ENCODE measurements at regions not wholly inside any gene's neighbourhood (a gene's known extent, or its start where the extent isn't known, plus 50 kb on each side); places are given as distances from the start of the nearest gene placed in this dataset.
"Not testable (repeated sequence)": the region's sequence is repeated elsewhere in the genome, so short reads cannot be mapped to it uniquely, and the experiment has no call there.

DNA sequence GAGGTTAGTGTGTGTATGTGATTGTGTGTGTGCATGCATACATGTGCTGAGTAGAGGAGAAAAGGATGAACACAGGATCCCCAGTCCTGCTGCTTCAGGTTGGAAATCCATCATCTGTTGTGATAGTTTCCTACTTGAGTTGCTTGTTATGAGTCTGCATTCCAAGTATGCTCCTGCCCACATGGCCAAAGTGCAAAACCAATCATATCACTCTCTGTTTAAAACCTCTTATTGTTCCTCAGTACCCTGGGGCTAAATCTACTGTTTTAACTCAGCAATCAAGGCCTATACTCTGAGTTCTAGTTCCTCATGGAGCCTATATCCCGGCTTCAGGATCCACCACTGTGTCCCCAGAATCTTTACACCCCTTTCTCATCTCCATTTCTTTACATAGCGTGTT lies 139.9 kb upstream of the TLE3 start:
- no peak for DNase-seq

DNA sequence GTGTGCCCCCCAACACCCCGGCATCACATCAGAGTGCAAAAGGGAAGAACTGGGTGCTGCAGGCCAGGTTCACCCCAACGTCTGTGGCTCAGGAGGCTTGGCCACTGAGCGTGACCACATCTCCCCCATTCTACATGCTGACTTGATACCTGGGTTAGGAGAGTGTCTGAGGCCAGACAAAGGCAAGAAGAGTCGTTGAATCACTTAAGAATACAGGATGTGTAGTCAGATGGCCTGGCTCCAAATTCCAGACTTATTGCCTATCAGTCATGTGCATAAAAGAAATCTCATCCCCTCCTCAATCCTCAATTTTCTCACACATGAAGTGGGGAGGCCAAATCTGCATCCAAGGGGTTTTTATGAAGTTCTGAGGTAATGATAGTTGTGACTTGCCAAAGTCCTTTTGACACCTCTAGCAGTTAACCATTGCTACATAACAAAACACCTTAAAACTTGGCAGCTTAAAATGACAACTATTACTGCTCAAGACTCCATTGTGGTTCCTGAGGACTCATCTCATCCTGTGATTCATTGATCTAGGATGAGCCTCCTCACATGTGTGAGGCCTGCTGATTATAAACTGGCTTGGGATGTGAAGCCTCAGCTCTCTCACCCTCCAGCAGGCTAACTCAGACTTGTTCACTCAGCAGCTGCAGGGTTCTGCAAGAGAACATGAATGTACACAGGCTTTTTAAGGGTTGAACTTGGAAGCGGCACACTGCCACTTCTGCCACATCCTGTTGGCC lies 138.8 kb upstream of the TLE3 start:
- DNase-seq: no peak

DNA sequence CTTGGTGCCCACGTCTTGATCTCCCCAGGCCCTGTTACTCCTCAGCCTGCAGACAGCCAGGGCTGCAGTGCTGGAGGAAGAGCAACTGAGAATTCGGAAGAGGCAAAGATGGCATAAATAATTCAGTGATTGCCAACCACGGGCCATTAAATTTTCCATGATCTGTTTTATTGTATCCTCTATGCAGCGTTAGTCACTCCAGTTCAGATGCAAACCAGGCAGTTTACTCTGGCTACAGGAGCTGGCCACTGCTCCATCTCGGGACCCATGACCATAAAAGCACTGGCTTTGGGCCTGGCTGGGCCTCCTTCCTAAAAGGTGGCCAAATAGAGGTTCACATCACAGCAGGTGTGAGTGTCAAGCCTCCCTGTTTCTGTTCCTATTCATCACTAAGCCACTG lies 137.6 kb upstream of the TLE3 start:
- DNase-seq: no peak

DNA sequence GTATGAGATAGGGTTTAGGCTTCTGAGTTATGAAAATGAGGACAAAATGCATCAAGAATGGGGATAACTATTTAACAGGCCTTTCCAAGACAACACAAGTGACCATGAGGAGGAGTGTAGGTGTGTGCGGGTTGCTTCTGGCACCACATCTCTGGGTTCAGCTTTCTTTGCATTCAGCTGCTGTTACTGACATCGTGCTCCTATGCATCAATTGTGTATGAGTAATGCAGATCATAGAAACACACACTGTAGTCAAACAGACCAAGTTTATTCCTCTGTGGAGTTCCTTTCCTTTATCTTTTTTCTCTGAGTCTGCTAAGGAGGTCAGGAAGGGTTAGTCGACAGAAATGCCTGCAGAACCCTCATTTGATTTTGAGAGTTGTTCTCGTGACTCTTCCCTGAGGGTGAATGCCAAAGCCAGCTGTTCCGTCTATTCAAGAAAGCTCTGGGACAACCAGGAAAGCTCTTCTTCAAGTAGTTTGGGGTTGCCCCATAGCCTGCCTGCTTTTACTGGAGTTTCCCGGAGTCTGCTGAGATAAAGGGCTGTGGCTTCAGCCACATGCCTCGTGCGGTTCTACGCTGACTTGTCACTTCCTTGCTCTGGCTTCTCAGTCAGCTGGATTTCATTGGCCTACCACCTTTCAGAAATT lies 136.7 kb upstream of the TLE3 start:
- DNase-seq: no peak

DNA sequence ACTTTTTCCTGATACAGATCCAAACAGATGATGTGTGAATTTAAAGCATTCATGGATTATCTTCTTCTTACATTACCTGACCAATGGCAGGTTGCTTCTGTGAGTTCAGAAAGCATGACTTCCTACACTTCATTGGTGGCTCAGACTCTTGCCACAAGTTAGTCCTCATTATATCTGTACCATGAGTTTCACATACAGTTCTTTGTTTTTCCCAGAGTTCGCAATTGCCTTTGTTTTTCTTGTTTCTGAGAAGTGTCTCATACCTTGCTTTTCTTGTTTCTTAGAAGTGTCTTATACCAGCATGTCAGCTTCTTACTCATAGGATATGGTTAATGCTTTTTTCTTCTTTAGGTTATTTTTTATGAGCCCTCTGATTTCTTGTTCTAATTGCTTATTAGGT lies 133.8 kb upstream of the TLE3 start:
- no peak for DNase-seq

DNA sequence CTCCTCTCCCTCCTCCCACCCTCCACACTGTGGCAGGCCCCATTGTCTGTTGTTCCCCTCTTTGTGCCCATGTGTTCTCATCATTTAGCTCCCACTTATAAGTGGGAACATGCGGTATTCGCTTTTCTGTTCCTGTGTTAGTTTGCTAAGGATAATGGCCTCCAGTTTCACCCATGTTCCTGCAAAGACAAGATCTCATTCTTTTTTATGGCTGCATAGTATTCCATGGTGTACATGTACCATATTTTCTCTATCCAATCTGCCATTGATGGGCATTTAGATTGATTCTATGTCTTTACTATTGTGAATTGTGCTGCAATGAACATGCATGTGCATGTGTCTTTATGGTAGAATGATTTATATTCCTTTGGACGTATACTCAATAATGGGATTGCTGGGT lies 130.2 kb upstream of the TLE3 start:
- DNase-seq: not testable (repeated sequence)

DNA sequence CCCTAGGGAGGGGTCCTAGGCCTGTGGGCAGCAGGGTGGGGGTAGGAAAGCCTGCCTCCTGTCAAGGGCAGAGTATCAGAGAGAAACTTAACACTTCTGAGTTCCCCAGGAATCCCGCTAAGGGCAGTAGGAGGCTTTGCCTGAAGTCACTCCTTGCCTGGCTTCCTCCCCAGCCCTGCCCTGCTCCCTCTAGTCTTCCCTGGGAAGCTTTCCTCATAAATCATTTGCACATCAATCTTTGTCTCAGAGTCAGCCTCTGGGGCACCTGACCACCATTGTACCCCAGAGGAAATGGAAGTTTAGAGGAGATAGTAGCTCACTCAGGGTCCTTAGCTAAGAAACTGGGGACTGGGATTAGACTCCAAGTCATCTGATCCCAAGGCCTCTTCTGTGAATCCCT lies 129.4 kb upstream of the TLE3 start:
- DNase-seq: peak; percentile 55

DNA sequence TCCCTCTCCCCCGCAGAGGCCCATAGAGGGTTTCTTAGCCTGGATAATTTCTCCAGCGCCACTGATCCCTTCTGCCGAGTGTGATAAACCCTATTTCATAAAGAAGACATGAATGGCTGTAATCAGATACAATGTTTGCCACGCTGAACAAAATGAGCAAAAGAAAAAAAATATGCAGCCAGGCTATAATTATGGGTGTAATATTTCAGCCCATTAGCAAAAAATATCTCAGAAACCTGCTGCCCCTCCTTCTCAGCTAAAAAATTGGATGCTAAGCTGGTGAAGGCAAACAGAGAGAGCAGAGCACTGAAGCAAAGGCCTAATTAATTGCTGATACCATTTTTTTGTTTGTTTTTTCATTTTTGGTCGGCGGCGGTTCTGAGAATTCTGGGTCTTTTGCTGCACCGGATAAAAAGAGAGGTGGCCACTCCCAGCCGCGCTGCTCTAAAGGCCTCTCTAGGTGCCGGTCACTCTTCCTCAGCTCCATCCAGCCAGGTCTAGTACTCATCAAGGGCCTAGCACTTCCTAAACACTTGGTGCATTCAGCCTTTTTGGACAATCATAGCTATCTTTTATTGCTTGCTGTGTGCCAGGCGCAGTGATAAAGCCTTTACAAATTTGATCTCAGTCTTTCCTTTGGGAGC lies 128.7 kb upstream of the TLE3 start:
- peak; percentile 98 for DNase-seq

DNA sequence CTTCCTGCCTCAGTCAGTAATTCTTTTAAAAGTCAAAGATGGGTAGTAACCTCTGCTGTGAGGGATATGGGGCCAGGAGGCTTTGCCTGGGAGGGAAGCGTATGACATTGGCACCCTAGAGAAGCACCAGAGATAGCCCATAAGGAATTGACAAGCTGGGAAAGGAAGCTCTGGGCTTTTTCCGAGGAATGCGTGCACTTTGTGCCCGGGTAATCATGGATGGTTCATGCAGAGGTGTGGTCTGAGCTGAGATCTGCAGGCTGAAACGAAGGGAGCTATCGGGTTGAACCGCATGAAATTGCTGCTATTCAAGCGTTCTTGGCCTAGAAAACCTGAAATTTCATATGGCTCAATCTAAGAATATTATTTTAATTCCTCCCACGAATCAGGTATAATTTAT lies 127.7 kb upstream of the TLE3 start:
- no peak for DNase-seq

DNA sequence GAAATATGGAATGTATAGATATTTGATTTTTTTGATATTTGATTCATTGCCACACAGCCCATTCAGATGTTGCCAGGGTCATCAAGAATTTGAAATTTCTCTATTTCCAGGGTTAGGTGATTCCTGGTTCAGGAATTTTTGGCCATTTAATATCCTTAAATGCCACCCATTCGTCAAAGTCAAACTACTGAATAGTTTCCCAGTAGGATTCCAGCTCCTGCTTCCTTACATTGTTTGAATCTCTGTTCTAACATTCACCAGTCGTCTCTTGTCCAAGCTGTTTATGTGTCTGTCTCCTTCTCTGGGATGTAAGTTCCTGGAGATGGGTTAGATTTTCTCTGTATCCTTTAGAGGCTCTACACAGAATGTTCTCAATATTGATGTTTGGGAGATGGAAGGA lies 124.9 kb upstream of the TLE3 start:
- no peak for DNase-seq

DNA sequence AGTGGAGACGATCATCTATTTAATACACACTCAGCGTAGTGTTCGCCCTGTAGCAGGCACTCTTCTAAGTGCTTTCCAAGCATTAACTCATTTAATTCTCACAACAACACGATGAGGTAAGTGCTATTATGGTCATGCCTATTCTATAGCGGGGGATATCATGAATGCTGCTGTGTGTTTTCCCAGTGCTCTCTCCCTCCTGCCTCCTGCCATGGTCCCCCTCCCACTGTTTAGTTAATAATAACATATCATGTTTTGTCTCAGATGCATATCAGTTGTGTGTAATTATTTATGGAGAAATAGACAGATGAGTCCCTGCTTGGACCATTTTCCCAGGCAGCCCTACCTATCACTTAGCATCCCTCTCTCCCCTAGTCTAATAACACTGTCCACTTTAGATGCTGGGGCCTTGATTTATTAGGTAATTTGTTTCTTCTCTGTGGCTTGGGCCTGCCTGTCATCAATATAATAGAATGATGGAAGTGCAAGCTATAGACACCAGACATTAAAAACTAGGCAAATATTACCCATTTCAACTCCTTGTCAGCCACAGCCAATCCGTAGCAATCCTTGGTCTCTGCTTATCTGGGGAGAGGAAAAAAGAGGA lies 122.9 kb upstream of the TLE3 start:
- DNase-seq: no peak

DNA sequence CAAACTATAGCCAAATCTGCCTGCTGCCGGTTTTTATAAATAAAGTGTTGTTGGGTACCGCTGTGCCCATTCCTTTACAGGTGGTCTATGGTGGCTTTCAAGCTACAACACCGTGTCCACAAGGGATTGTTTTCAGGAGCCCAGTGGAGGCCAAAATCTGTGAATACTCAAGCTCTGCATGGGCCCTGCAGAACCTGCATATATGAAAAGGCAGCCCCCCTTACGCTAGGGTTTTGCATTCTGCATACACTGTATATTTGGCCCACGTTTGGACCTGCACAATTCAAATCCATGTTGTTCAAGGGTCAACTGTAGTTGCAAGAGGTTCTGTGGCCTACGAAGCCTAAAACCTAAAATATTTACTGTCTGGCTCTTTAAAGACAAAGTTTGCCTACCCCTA lies 122.2 kb upstream of the TLE3 start:
- no peak for DNase-seq

DNA sequence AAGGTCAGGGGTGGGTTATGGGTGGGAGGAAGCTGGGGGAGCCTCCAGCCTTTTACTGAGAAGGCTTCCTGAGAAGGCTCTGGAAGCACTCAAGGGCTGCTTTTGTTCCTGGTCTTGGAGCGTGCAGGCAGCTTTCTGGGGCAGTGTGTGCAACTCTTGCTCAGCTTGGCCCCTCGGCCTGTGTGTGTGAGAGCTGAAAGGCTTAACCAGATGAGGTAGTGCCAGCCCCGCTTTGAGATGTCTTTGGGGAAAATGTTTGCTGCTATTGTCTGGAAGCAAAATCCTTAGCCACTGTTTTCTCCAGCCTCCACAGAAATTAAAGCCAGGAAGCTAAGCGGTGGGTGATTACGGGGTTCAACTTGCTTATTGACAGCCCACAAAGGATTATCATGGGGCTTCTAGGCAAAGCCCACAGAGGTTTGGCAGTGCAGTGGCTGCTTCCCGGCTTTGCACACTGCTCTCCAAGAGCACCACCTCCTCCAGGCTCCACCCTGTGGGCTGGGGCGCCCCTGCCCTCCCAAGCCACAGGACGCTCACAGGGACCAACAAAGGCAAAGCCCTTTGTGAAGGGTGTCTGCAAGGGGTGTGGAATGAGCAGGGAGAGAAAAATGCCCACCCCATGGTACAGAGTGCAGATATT lies 121.7 kb upstream of the TLE3 start:
- no peak for DNase-seq

DNA sequence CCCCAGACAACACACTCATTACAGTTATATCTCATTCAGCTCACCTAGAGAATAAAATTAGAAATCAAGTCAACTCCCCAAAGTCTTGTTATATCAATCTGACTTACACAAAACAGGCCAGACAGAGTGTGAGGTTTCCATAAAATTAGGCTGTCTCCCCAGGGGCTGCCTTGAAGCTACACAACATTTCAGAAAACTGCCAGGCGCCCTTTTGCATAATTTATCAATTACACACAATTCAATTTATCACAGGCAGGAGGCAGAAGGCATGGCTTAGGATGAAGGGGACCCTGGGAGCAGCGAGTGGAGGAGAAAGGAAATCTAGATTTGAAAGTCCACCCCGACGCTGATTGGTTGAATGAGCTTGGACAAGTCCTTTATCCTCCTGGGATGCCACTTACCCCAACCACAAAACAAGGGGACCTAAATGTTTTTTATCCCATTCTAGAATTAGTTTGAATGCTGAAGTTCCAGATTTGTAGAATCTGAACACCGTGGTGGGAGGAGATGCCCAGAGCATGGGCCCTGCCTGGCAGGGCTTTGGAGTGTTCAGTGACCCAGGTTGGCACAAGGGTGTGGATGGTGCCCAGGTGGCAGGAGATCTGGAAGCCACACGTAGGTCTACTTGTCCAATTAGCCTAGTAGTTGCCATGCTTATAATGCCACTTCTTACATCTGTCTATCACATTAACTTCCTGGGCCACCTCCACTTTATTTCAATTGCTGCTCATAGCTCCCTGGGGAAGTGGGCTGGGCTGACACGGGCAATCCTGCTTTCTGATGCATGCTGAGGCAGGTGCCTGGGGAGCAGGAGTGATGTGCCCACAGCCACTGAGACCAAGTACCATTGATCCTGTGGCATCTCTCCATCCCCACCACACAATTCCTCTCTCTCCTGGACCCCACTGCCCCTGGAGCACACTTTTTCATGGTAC lies 119.8 kb upstream of the TLE3 start:
- peak; percentile 20 for DNase-seq

DNA sequence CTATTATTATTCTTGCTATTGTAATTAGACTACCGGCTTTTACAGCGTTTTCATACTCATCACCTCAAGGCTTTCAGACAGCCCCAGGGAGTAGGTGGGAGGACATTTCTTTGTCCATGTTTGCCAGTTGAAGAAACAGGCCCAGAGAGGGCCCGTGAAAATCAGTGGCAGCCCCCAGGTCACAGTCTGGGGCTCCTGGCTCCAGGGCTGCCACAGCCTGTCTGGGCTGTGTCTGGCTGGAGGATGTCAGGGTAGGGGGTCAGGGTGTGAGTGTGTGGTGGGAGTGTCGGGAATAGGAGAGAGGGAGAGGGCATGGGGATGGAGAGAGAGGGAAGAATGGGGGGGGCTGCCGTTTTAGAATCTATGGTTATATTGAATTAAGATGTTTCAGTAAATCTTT lies 118.2 kb upstream of the TLE3 start:
- DNase-seq: no peak

DNA sequence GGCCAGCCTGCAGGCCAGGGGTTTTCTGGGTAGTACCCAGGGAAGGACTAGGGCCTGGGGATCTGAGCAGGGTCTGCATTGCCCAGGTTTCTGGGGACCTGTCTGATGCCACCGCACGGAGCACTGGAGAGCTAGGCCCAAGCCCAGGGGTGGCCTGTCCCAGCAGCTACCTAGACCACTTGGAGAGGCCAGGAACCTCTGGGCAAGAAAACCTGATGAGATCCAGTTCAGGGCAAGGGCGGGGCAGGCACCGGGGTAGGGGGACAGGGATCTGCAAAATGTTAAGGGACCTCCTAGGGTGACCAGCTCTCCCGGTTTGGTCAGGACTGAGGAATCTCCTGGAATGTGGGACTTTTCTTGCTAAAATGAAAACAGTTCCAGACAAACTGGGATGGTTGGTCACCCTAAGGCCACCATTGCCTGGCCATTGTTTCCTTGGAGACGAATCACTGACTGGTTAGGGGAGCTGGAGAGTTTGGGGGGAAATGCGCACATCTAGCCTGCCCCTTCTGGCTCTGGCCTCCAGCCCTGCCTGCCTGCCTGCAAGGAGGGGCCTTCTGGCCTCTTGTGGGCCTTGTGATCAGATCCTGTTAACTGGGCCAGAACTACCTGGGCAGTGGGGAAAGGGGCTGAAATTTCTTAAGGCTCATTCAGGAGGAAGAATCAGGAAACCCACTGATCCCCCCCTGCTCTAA lies 117.4 kb upstream of the TLE3 start:
- DNase-seq: no peak

DNA sequence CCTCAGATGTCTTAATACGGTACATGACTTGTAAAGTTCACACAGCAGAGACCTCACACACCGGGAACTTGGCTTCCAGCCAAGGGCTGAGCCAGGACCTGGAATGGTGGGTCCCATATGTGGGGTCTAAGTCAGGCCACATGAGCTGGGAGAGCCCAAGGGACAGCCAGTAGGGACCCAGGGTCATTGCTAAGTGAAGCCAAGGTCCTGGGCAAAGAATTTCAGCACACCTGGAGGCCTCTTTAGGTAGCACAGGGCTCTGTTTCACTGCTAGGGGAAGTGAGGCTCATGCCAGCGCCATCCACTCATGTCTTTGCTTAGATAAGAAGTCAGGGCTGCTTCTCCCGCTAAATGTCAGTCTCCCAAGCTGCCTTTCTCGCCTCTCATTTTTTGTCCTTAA lies 116.6 kb upstream of the TLE3 start:
- DNase-seq: no peak

DNA sequence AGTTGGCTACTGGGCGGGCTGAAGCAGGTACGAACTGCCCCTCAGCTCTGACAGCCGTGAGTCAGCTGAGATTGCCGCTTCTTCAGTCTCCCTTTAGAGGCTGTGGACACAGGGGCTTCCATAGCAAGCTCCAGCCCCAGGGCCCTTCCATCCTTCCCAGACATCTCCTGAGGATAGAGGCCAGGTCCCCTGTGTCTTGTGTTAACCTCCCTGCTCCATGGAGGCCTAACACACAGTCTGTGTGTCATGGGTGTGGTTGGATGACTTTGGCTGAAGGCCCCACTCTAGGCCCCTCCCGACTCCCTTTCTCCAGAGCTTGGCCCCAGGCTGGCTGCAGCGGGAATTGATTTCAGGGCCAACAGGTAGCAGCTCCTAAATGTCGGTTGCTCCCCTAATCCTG lies 116.1 kb upstream of the TLE3 start:
- DNase-seq: no peak

DNA sequence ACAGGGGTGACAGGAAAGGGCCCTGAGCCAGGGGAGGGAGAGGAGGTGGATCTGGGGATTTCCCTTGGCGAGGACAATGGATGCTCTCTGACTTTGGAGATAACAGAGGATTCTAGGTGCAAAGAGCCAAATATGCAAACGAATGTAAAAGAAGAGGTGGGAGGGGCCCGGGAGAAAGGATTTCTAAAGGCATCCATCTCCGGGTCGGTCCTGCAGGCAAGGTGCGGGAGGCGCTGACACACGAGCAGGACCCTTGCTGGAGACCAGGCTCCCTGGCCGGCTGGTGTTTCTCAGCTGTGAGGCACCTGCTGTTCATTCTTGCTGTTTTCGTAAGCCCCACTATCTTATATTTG lies 115.2 kb upstream of the TLE3 start:
- no peak for DNase-seq

DNA sequence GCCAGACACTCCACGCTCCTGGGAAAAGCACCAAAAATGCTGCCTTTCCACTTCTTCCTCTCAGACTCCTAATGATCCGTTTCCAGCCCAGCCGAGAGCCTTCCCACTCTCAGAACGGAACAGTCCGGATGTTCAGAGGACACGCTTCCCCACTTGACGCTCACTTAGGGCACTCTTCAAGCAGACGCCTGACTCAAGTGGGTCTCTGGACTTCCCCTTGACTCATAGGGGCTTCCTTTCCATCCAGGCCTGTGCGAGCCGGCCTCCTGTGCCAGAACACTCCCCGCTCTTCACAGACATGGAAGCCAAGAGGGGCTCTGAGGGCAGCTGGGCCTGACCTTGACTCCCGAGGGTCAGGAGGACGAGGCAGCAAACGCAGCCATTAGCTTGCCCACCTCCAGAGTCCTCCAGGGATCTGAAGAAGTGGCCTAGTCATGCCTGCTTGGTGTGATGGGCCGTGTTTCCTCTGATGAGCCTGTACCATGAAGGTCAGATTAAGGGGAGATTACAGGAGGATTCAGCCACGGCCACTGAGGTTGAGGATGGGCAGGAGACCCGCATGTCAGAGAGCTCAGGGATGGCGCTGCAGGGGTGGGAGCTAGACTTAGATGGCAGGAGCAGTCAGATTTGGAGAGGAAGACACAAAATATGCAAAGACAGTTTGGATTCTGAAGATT lies 114.7 kb upstream of the TLE3 start:
- DNase-seq: no peak

DNA sequence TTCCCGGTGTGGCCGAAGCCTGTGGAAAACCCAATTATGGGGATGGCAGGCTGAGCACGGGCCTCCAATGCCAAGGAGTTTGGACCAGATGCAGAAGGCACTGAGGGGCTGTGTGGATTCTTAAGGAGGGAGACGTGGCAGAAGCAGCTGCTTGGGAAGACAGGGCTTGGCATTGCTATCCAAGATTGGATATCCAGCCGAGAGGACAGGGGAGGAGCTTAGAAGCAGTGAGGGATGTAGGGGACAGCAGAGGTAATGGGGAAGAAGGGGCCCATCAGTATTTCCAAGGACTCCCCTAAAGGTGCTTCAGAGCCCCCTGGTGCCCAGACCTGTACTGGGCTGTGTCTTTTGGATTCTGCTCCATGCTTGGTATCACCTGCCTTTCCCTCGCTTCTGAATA lies 112.8 kb upstream of the TLE3 start:
- DNase-seq: no peak
